GM12891 (cell line): ENCODE measurements at regions not wholly inside any gene's neighbourhood (a gene's known extent, or its start where the extent isn't known, plus 50 kb on each side); places are given as distances from the start of the nearest gene placed in this dataset.
A peak's percentile ranks its signal among the peaks of the same experiment; 100 is the strongest.

Experiments used
- DNase-seq: peaks from one replicate; pipeline ENCODE4 v3.0.0; 2011; ENCODE audit warnings: low spot score; ENCODE audit not compliant: insufficient read length
- FAIRE-seq: peaks from 2 replicates; lab custom pipeline; 2011; peaks lifted over from hg19 to GRCh38; lab: Jason Lieb, UNC
- PAX5 ChIP-seq: IDR thresholded peaks from 2 replicates; pipeline ENCODE4 v1.6.1; 2011; ENCODE audit warnings: low read length, moderate library complexity, mild to moderate bottlenecking; ENCODE audit not compliant: insufficient read depth, severe bottlenecking
- POLR2A ChIP-seq: IDR thresholded peaks from 2 replicates; pipeline ENCODE4 v1.6.1; 2011; ENCODE audit warnings: low read depth, low read length, control low read depth
- POLR2AphosphoS5 ChIP-seq: IDR thresholded peaks from 2 replicates; pipeline ENCODE4 v1.6.1; 2011; ENCODE audit warnings: low read depth, low read length, control low read depth
- POU2F2 ChIP-seq: IDR thresholded peaks from 2 replicates; pipeline ENCODE4 v1.6.1; 2011; ENCODE audit warnings: low read depth, mild to moderate bottlenecking, control low read depth, low read length, moderate library complexity
- SPI1 ChIP-seq: IDR thresholded peaks from 2 replicates; pipeline ENCODE4 v1.6.1; 2011; ENCODE audit warnings: low read depth, low read length, control low read depth
- TAF1 ChIP-seq: IDR thresholded peaks from 2 replicates; pipeline ENCODE4 v1.6.1; 2011; ENCODE audit warnings: low read depth, low read length, control low read depth

GRCh38 chr15:88395241-88395640 is 71.9 kb downstream of the MRPL46 start:
- FAIRE-seq (no peak), DNase-seq (no peak)
- no peak for TF ChIP-seq POLR2AphosphoS5
- no peak for TF ChIP-seq SPI1
- TF ChIP-seq POLR2A, result no peak
- no peak for TF ChIP-seq POU2F2

GRCh38 chr15:88394553-88395145 is 72.5 kb downstream of the MRPL46 start:
- FAIRE-seq, result no peak
- TF ChIP-seq POLR2A, result no peak
- TF ChIP-seq POLR2AphosphoS5, result no peak
- no peak for TF ChIP-seq POU2F2
- TF ChIP-seq SPI1, result no peak
- TF ChIP-seq TAF1, result no peak
- TF ChIP-seq PAX5, result no peak
- no peak for DNase-seq

GRCh38 chr15:88393719-88394519 is 73.3 kb downstream of the MRPL46 start:
- no peak for DNase-seq
- FAIRE-seq, result no peak
- TF ChIP-seq PAX5, result no peak
- no peak for TF ChIP-seq TAF1

- TF ChIP-seq POLR2AphosphoS5, result no peak
- no peak for TF ChIP-seq TAF1
- peak; percentile 39; the same call in 1 of the 2 replicates for TF ChIP-seq SPI1
- no peak for TF ChIP-seq POU2F2
- TF ChIP-seq PAX5, result no peak
- TF ChIP-seq POLR2A, result no peak
- DNase-seq (no peak), FAIRE-seq (no peak)
Observed at GRCh38 chr15:88391700-88392099, 75.5 kb downstream of the MRPL46 start.

- TF ChIP-seq POU2F2 (no peak), SPI1 (no peak), TAF1 (no peak), POLR2A (no peak), POLR2AphosphoS5 (no peak), PAX5 (no peak)
- DNase-seq (no peak), FAIRE-seq (no peak)
Observed at GRCh38 chr15:88391006-88391405, 76.2 kb downstream of the MRPL46 start.

- no peak for FAIRE-seq
- DNase-seq, result no peak
- no peak for TF ChIP-seq TAF1
- TF ChIP-seq PAX5, result no peak
- no peak for TF ChIP-seq POLR2AphosphoS5
- TF ChIP-seq POLR2A, result no peak
- no peak for TF ChIP-seq POU2F2
- no peak for TF ChIP-seq SPI1
Observed at GRCh38 chr15:88390164-88390901, 76.9 kb downstream of the MRPL46 start.

- FAIRE-seq (no peak), DNase-seq (no peak)
- no peak for TF ChIP-seq POLR2AphosphoS5
- no peak for TF ChIP-seq TAF1
Observed at GRCh38 chr15:88389120-88389519, 78.1 kb downstream of the MRPL46 start.

GRCh38 chr15:88388686-88389085 is 78.5 kb downstream of the MRPL46 start:
- FAIRE-seq (no peak), DNase-seq (no peak)
- TF ChIP-seq SPI1 (no peak), TAF1 (no peak)

GRCh38 chr15:88385078-88385700 is 82.0 kb downstream of the MRPL46 start:
- DNase-seq (no peak), FAIRE-seq (no peak)
- TF ChIP-seq PAX5, result no peak
- TF ChIP-seq SPI1, result no peak

GRCh38 chr15:88383354-88383753 is 83.8 kb downstream of the MRPL46 start:
- TF ChIP-seq TAF1 (no peak), SPI1 (no peak), PAX5 (no peak), POLR2AphosphoS5 (no peak)
- DNase-seq, result no peak
- no peak for FAIRE-seq

GRCh38 chr15:88382482-88382983 is 84.7 kb downstream of the MRPL46 start:
- no peak for TF ChIP-seq SPI1
- no peak for TF ChIP-seq POLR2AphosphoS5
- no peak for TF ChIP-seq PAX5
- no peak for TF ChIP-seq POU2F2
- TF ChIP-seq TAF1, result no peak
- no peak for TF ChIP-seq POLR2A
- FAIRE-seq (no peak), DNase-seq (no peak)
